Activated CD4-positive, alpha-beta memory T cell treated with anti-CD3 and anti-CD28 coated beads, Interleukin-2, amount 10 ng/mL, durations not matched to agents 7 days and 5 days (primary cell): ENCODE measurements at regions not wholly inside any gene's neighbourhood (a gene's known extent, or its start where the extent isn't known, plus 50 kb on each side); places are given as distances from the start of the nearest gene placed in this dataset.

Source experiments
- CTCF ChIA-PET: fragments of 350-600 bp; sonication (Branson Sonifier 250); formaldehyde crosslinking; loops from one replicate; lab custom pipeline; 2021; ENCODE audit warnings: antibody characterized with exemption, inconsistent platforms; lab: Charles Lee
- POLR2A ChIA-PET: fragments of 350-600 bp; sonication (Branson Sonifier 250); formaldehyde crosslinking; loops from one replicate; lab custom pipeline; 2021; ENCODE audit warnings: antibody characterized with exemption; lab: Charles Lee
- DNase-seq: peaks from one replicate; pipeline ENCODE4 v3.0.0-alpha.2; 2020
- H3K27ac Mint-ChIP-seq: one replicate; pipeline ENCODE4 v1.8.0; 2021; ENCODE audit warnings: mild to moderate bottlenecking, mixed read lengths
- H3K27me3 Mint-ChIP-seq: one replicate; pipeline ENCODE4 v1.8.0; 2021; ENCODE audit warnings: mixed read lengths
- H3K36me3 Mint-ChIP-seq: one replicate; pipeline ENCODE4 v1.8.0; 2021; ENCODE audit warnings: low read depth, mixed read lengths
- H3K4me1 Mint-ChIP-seq: one replicate; pipeline ENCODE4 v1.8.0; 2021; ENCODE audit warnings: mixed read lengths
- H3K4me3 Mint-ChIP-seq: one replicate; pipeline ENCODE4 v1.8.0; 2021; ENCODE audit warnings: mild to moderate bottlenecking, mixed read lengths
- H3K9me3 Mint-ChIP-seq: one replicate; pipeline ENCODE4 v1.8.0; 2021; ENCODE audit warnings: mixed read lengths

GRCh38 chr3:96027718-96028117, 786.7 kb upstream of the EPHA6 start:
- ChIA-PET POLR2A (no interaction called here), CTCF (no interaction called here)
- no peaks in the 10 kb centered on the region for H3K9me3 Mint-ChIP-seq
- no peaks in the 10 kb centered on the region for H3K27me3 Mint-ChIP-seq
- no peaks in the 10 kb centered on the region for H3K36me3 Mint-ChIP-seq
- no peak overlapping the region for H3K4me3 Mint-ChIP-seq
- no peak overlapping the region for H3K27ac Mint-ChIP-seq
- H3K4me1 Mint-ChIP-seq: no peaks in the 10 kb centered on the region
- no peak for DNase-seq

GRCh38 chr3:96039632-96040031, 774.8 kb upstream of the EPHA6 start:
- POLR2A ChIA-PET: no interaction called here
- no peak overlapping the region for H3K27ac Mint-ChIP-seq
- H3K4me3 Mint-ChIP-seq: no peak overlapping the region
- H3K9me3 Mint-ChIP-seq: peaks cover 2% of the 10 kb centered on the region
- CTCF ChIA-PET: no interaction called here
- no peaks in the 10 kb centered on the region for H3K27me3 Mint-ChIP-seq
- no peaks in the 10 kb centered on the region for H3K36me3 Mint-ChIP-seq
- DNase-seq: no peak
- no peaks in the 10 kb centered on the region for H3K4me1 Mint-ChIP-seq

GRCh38 chr3:96059301-96059700, 755.1 kb upstream of the EPHA6 start:
- CTCF ChIA-PET: no interaction called here
- Mint-ChIP-seq H3K36me3 (no peaks in the 10 kb centered on the region), H3K4me3 (no peak overlapping the region), H3K4me1 (no peaks in the 10 kb centered on the region), H3K27me3 (no peaks in the 10 kb centered on the region), H3K9me3 (peaks cover 3% of the 10 kb centered on the region), H3K27ac (no peak overlapping the region)
- POLR2A ChIA-PET: no interaction called here
- DNase-seq: no peak

GRCh38 chr3:96069065-96069464, 745.3 kb upstream of the EPHA6 start:
- no peaks in the 10 kb centered on the region for H3K9me3 Mint-ChIP-seq
- H3K27ac Mint-ChIP-seq: no peak overlapping the region
- H3K4me1 Mint-ChIP-seq: no peaks in the 10 kb centered on the region
- ChIA-PET POLR2A (no interaction called here), CTCF (no interaction called here)
- no peak overlapping the region for H3K4me3 Mint-ChIP-seq
- no peaks in the 10 kb centered on the region for H3K27me3 Mint-ChIP-seq
- no peaks in the 10 kb centered on the region for H3K36me3 Mint-ChIP-seq
- DNase-seq: no peak

GRCh38 chr3:96070678-96071077, 743.7 kb upstream of the EPHA6 start:
- H3K4me3 Mint-ChIP-seq: no peak overlapping the region
- no peaks in the 10 kb centered on the region for H3K9me3 Mint-ChIP-seq
- ChIA-PET CTCF (no interaction called here), POLR2A (no interaction called here)
- no peak overlapping the region for H3K27ac Mint-ChIP-seq
- no peaks in the 10 kb centered on the region for H3K4me1 Mint-ChIP-seq
- DNase-seq: no peak
- H3K36me3 Mint-ChIP-seq: no peaks in the 10 kb centered on the region
- H3K27me3 Mint-ChIP-seq: no peaks in the 10 kb centered on the region

GRCh38 chr3:96071097-96071496, 743.3 kb upstream of the EPHA6 start:
- no peak for DNase-seq
- ChIA-PET POLR2A (no interaction called here), CTCF (no interaction called here)
- Mint-ChIP-seq H3K27ac (no peak overlapping the region), H3K4me3 (no peak overlapping the region), H3K27me3 (no peaks in the 10 kb centered on the region), H3K4me1 (no peaks in the 10 kb centered on the region), H3K36me3 (no peaks in the 10 kb centered on the region), H3K9me3 (no peaks in the 10 kb centered on the region)

GRCh38 chr3:96072226-96072625, 742.2 kb upstream of the EPHA6 start:
- no peaks in the 10 kb centered on the region for H3K9me3 Mint-ChIP-seq

GRCh38 chr3:96083610-96084009, 730.8 kb upstream of the EPHA6 start:
- Mint-ChIP-seq H3K36me3 (no peaks in the 10 kb centered on the region), H3K27ac (no peak overlapping the region), H3K27me3 (no peaks in the 10 kb centered on the region), H3K4me3 (no peak overlapping the region), H3K9me3 (peaks cover 3% of the 10 kb centered on the region), H3K4me1 (no peaks in the 10 kb centered on the region)
- POLR2A ChIA-PET: no interaction called here
- CTCF ChIA-PET: no interaction called here
- DNase-seq: no peak

More at GRCh38 chr3:96072226-96072625, 742.2 kb upstream of the EPHA6 start:
- no peak overlapping the region for H3K4me3 Mint-ChIP-seq
- H3K36me3 Mint-ChIP-seq: no peaks in the 10 kb centered on the region
- ChIA-PET POLR2A (no interaction called here), CTCF (no interaction called here)
- H3K27me3 Mint-ChIP-seq: no peaks in the 10 kb centered on the region
- DNase-seq: no peak
- no peaks in the 10 kb centered on the region for H3K4me1 Mint-ChIP-seq
- no peak overlapping the region for H3K27ac Mint-ChIP-seq

GRCh38 chr3:96086018-96086417, 728.4 kb upstream of the EPHA6 start:
- no peak overlapping the region for H3K4me3 Mint-ChIP-seq
- CTCF ChIA-PET: no interaction called here
- no peaks in the 10 kb centered on the region for H3K36me3 Mint-ChIP-seq
- H3K27ac Mint-ChIP-seq: no peak overlapping the region
- no peak for DNase-seq
- H3K9me3 Mint-ChIP-seq: peaks cover 3% of the 10 kb centered on the region
- H3K27me3 Mint-ChIP-seq: no peaks in the 10 kb centered on the region
- POLR2A ChIA-PET: no interaction called here
- no peaks in the 10 kb centered on the region for H3K4me1 Mint-ChIP-seq

GRCh38 chr3:96101006-96101560, 713.3 kb upstream of the EPHA6 start:
- H3K27ac Mint-ChIP-seq: no peak overlapping the region
- H3K27me3 Mint-ChIP-seq: no peaks in the 10 kb centered on the region
- no peaks in the 10 kb centered on the region for H3K36me3 Mint-ChIP-seq
- H3K4me1 Mint-ChIP-seq: no peaks in the 10 kb centered on the region
- DNase-seq: no peak
- no peak overlapping the region for H3K4me3 Mint-ChIP-seq
- ChIA-PET CTCF (no interaction called here), POLR2A (no interaction called here)
- no peaks in the 10 kb centered on the region for H3K9me3 Mint-ChIP-seq

GRCh38 chr3:96106701-96107100, 707.7 kb upstream of the EPHA6 start:
- H3K36me3 Mint-ChIP-seq: no peaks in the 10 kb centered on the region
- H3K4me1 Mint-ChIP-seq: no peaks in the 10 kb centered on the region
- H3K27me3 Mint-ChIP-seq: no peaks in the 10 kb centered on the region
- no peak overlapping the region for H3K4me3 Mint-ChIP-seq
- H3K27ac Mint-ChIP-seq: no peak overlapping the region
- H3K9me3 Mint-ChIP-seq: no peaks in the 10 kb centered on the region
- no peak for DNase-seq
- POLR2A ChIA-PET: no interaction called here
- CTCF ChIA-PET: no interaction called here
